PFSK-1 (cell line): ENCODE measurements at regions not wholly inside any gene's neighbourhood (a gene's known extent, or its start where the extent isn't known, plus 50 kb on each side); places are given as distances from the start of the nearest gene placed in this dataset.

ENCODE experiments used
- FOXP2 ChIP-seq: optimal IDR thresholded peaks from 2 replicates; pipeline ENCODE3; 2011; ENCODE audit warnings: borderline replicate concordance, control low read depth, inconsistent platforms; ENCODE audit not compliant: insufficient read depth; ENCODE audit errors: extremely low read length, extremely low read depth
- POLR2AphosphoS5 ChIP-seq: IDR thresholded peaks from 2 replicates; pipeline ENCODE4 v1.6.1; 2012; ENCODE audit warnings: low read depth, mild to moderate bottlenecking, control low read depth, low read length, moderate library complexity
- REST ChIP-seq, 2 experiments: IDR thresholded peaks; 2 replicates each; pipeline versions ENCODE4 v1.6.1 to v1.8.0; 2011 to 2012; ENCODE audit warnings: low read depth in 2 of 2, low read length in 2 of 2, control low read depth in 1 of 2, inconsistent platforms in 1 of 2, mild to moderate bottlenecking in 1 of 2, moderate library complexity in 1 of 2; ENCODE audit not compliant: insufficient read depth in 1 of 2
- SIN3A ChIP-seq: IDR thresholded peaks from 2 replicates; pipeline ENCODE4 v1.6.1; 2012; ENCODE audit warnings: mild to moderate bottlenecking, low read length, moderate library complexity, borderline replicate concordance; ENCODE audit not compliant: insufficient read depth
- TAF1 ChIP-seq: IDR thresholded peaks from 2 replicates; pipeline ENCODE4 v1.6.1; 2012; ENCODE audit warnings: low read length, control low read depth, borderline replicate concordance; ENCODE audit not compliant: insufficient read depth

- TF ChIP-seq TAF1 (no peak), POLR2AphosphoS5 (no peak), SIN3A (no peak), FOXP2 (no peak), REST (IDR thresholded peaks at IDR 0.05; ENCODE audit: insufficient read depth in 1 of 2, low read depth in 2 of 2, low read length in 2 of 2) (no peak)
These were observed 111.5 kb upstream of the SVIL start for GRCh38 chr10:29746080-29746797.
